ENCODE measurements at regions not wholly inside any gene's neighbourhood (a gene's known extent, or its start where the extent isn't known, plus 50 kb on each side); places are given as distances from the start of the nearest gene placed in this dataset.

DNA sequence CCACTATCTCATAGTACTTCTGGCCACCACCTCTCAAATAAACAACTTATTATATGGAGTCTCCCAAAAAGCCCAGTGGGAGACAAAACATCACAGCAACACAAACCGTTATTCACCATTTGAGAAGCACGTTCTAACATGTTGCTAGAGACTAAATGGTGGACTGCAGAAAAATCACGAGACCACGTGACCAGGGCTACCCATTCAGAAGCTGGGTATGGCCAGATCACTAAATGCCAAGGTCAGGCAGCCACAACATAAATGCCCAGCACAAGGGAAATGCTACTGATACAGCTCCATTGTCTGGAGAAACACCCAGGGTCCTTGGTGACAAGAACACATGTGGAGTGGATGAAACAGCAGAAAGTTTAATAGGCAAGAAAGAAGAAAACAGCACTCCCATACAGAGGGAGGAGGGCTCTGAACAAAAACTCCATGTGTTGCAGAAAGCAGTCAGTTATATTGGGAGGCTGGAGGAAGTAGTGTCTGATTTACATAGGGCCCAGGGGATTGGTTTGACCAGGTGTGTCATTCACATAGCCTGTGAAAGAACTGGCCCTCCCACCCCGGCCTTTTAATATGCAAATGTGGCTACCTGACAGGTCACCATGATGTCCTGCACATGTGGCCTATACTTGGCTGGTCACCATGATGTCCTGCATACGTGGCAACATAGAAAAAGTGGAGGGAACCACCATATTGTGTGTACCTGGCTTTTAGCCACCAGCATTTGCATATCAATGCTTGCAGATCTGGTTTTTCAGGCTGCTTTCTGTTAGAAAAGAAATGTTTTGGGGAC, 97.2 kb downstream of the TRIM36 start:
- no peak for DNase-seq

DNA sequence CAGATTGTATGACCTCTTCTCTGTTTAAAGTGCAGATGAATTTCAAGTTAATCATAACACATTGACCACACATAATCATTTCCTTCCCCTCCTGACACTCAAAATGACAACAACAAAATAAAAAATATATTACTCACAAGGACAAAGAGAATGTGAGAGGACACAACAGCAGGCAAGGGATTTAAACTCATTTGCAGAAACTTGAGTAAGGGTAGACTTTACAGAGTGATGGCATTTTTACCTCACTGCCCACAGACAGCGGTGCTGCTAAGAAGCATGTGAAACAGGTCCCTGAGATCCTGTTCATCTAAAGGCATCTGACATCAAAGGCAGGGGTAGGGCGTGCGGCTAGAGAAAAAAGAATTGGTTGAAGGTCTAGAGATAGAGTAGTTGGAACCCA, 99.0 kb downstream of the TRIM36 start:
- DNase-seq = no peak

DNA sequence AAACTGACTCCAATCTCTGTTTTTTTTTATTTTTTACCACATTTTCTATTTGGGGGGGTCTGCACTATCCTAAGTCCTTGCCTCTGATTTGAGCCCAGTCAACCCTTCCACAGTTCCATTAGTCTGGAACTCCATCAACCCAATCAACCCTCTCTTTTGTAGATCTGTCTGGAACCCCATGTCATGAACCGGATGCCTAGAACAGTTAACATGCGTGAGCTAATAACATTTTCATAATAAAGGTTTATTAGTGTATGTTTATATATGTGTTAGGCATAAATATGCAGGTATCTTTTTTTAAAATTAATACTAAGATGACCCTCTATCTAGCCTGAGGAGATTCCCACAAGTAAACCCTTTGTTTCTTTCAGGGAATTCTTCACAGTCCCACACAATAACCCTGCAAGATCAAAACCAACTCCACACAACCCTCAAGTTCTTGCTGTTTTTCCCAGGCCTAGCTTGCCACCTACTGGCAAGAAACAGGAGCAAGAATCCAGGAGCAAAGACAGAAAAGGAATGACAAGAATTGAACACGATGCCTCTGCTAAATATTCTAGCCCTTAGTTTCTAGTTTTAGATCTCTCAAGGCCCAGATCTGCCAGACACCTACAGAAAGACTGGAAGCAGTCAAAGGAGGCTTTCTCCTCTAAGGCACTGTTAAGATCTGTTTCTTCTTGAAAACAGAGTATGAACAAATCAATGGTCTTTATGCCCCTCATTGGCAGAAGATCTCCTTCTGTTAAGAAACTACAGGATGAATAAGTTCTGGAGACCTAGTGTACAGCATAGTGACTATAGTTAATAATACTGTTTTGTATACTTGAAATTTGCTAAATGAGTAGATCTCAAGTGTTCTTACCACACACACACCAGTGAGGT, 100.4 kb downstream of the TRIM36 start:
- DNase-seq = no peak

DNA sequence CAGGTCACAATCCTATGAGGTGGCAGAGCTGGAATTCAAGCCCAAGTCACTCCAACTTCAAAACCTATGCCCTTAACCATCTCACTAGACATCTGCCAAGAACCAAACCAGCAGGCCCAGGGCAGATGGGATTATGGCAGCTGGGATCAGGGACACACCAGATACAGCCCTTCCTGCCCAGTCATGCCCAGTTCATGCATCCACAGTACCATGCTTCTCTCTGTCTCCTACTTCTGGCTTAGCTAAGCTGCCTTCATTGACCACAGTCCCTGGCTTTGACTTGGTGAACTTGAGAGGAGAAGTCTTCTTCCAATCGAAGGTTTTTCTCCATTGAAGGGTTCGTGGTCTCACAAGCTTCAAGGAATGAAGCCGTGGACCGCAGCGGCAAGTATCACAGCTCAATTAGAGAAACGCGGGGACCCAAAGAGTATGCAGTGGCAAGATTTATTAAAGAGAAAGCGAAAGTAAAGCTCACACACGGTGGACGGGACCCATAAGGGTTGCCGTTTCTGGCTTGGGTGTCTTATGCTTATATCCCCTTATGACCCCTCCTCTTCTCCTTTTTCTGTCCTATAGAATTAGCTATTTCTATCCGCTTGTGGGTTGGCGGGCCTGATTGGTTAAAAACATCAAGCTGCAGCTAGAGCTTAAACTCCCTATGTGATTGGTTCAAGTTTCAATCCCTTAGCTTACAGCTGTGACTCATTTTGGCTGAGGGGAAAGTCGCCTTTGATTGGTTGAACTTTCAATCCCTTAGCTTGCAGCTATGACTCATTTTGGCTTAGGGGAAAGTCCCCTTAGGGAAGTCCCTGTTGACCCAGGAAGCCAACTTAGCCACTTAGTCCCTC, 101.2 kb downstream of the TRIM36 start:
- DNase-seq = peak in 1 of 2 experiments; percentile 13

DNA sequence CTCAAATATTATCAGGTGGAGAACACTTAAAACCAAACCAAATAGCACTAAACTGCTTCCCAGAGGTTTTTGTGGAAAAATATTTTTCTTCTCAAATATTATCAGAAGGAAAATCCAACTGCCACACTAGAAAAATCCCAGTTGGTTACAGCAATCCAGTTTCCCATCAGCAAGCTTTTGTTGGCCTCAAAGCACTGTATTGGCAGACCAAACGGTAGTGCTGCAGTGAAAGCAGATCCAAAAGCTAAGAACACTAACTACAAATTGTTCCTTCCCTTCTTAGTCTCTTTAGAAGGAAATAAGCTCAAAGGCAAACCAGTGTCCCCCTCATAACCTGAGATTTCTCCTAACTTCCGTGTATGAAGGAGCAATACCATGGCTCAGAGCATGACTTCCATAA, 105.3 kb downstream of the TRIM36 start:
- DNase-seq = no peak

DNA sequence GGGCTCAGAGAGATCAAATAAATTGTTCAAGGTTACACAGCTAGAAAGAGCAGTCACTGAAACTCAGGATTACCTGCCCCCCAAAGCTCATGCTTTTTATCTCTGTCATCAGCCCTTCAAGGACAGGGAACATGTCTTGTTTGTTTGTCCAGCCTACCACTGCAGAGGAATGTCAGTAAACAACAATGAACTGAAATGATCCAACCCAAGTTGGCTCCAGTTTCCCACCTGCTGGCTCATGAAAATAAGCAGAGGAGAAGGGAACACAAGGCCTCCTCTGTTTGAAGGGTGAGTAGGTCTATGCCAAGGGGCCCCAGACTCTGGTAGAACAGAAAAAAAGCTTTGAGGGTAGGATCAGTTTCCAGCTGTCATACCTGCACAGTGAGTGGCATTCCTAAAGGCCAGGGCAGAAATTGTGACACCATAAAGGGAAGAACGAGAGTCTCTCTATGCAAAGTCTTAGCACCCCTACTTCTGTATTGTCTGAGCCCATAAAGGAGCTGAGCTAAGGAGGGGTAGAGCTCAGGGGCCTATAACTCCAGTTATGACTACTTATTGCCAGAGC, 115.2 kb downstream of the TRIM36 start:
- no peak for DNase-seq

DNA sequence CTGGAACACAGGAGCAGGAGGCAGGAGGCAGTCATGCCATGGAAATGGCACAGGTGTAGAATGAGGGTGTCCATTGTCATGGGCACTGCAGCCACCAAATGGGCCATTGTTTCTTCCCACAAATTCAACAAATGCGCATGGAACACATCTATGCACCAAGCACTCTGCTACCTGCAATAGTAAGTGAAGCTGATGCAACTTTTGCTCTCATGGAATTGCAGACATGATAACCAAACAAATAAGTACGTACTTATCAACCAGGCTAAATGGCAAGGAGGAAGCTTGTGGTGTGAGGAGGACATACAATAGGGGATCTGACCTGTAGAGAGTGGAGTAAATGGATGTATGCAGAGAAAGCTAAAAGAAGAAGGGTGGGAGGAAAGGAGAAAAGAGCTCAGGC, 116.8 kb downstream of the TRIM36 start:
- no peak for DNase-seq

DNA sequence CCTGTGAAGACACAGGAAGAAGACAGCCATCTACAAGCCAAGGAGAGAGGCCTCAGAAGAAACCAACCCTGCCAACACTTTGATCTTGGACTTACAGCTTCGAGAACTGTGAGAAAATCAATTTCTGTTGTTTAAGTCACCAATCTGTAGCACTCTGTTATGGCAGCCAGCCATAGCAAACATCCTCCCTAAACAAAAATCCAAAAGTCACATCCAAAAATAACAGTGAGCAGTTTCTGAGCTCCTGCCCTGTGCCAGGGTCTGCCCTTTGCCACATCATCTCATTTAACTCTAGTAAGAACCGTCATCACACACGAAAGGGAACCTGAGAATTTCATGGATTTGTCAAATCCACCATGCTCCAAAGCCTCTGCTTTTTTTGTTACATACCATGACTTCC, 118.8 kb downstream of the TRIM36 start:
- DNase-seq = no peak

DNA sequence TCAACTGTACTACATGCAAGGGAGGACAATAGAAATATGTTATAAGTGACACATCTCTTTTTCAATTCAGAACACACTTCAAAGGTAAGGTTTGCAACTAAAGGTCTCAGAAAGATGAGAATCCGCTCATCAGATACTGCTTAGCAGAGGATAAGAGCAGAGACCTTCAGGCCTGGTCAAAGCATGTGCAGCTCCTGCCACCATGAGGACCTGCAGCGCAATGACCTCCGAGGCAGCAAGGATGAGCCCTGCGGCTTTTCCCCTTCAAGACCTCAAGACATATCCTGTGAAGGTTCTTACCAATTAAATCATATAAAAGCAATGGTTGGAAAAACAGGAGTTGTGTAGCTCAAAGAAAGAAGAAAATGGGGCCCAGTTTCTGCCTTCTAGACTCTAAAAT, 135.8 kb downstream of the TRIM36 start:
- DNase-seq = no peak

DNA sequence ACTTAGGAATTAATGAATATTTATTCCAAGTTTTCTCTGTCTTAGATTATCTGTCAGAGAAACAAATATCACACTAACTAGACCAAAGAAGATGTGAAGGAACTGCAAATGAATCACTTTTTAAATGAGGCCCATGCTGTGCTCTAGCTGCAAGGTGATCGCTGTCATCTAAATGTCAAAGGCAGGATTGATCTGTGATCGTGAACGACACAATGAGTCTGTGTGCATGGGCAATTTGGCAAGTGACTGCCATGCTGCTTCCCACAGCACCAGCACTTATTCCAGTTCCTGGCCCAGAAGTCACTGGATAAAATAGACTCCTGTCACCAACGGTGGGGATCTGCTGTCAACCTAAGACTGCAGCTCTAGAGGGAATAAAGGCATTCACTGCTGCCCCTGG, 141.2 kb downstream of the TRIM36 start:
- DNase-seq = no peak

DNA sequence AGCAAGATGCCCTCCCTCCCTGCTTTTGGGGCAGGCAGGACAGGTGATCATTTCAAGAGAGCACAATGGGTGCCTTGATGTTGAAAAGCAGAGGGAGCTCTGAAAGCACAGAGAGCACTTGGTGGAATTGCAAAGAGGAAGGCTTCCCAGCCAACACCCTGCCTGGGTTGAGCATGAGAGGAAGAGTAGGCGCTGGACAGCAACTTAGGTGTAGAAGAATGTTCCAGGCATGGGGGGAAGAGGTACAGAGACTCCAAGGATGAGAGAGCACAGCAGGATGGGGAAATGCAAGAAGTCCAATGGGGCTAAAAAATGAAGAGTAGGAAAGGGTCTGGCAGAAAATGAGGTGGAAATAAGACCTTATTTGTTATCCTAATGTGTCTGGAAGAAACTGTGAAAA, 144.8 kb downstream of the TRIM36 start:
- DNase-seq = no peak

DNA sequence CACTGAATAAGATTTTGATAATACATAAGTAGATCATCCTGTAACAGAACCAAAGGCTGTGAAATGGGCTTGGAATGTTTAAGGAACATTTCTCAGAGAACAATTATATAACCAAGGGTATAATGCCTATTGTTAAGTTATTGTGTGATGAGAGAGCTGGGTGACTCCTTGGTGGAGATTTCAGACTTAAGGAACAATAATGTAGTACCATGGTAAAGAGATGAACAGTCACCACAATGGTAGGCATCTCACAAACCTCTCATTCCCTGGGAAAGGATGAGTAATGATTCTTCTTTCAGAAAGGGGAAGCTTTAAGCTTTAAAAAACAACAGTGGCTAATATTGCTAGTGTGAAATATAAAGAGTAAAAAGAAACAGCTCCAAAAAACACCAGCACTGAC, 147.4 kb downstream of the TRIM36 start:
- DNase-seq = no peak

DNA sequence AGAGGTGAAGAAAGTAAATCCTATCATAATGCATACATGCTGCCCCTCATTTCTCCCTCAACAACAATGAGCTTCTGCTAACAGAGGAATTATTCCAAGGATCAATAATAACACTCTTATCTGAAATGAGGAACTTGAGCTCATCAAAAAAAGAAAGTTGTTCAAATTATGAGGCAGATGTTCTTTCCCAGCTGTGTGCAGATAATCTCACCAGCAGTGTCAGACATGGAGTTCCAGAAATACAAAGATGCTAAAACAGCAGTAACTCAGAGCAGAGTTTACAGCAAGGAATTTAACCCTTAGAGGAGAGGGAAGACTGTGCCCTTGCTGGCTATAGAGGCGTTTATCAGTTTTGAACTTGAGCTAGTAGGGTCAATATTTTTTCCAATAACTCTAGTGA, 153.1 kb downstream of the TRIM36 start:
- DNase-seq = no peak

DNA sequence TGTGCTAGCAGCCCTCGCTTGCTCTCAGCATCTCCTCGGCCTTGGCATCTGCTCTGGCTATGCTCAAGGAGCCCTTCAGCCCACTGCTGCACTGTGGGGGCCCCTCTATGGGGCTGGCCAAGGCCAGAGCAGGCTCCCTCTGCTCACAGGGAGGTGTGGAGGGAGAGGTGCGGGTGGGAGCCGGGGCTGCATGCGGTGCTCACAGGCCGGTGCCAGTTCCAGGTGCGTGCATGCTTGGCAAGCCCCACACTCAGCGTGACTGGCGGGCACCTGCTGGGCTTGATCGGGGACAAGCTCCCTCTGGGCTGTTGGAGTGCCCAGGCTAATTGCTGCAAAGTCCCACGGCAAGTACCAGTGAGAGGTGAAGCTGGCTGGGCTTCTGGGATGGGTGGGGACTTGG, 170.5 kb downstream of the TRIM36 start:
- DNase-seq = no peak

DNA sequence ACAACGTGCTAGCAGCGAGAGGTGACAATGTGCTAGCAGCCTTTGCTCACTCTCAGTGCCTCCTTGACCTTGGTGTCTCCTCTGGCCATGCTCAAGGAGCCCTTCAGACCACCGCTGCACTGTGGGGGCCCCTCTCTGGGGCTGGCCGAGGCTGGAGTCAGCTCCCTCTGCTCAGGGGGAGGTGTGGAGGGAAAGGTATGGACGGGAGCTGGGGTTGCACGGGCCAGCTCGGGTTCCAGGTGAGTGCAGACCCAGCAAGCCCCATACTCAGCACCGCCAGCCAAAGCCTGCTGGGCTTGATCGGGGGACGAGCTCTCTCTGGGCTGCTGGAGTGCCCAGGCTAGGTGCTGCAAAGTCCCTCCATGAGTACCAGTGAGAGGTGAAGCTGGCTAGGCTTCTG, 180.2 kb downstream of the TRIM36 start:
- DNase-seq = no peak

DNA sequence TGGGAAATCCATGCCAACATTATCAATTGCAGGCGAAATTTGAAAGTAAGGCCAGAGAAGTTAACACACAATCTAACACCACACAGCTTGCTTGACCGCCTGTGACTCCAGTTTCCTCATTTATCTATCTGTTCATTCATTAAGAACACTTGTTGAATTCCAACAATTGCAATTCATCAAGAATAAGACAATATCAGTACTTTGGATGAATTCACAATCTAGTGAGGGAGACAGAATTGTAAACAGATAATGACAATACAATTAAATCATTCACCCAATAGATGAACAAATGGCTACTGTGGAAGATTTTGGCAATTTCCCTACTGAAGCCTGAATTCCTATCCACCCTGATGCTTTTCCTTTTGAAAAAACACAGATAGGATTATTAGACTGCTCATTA, 181.6 kb downstream of the TRIM36 start:
- DNase-seq = no peak

DNA sequence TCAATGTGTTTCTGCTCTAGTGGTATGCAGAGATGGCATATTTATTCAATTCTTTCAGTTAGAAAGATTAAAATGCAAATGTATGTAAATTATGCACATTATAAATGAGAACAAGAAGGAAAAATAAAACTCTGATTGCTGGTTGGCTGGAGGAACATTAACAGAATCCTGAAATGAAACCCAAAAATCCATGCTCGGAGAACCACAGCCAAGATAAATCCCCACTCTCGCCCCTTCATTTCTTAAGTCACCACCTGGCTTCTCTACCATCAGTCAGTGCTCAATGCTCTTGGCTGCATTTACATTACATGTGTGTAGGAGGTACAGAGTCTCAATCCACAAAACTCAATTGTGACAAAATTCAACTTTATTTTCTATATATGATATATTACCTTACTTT, 184.9 kb downstream of the TRIM36 start:
- no peak for DNase-seq

DNA sequence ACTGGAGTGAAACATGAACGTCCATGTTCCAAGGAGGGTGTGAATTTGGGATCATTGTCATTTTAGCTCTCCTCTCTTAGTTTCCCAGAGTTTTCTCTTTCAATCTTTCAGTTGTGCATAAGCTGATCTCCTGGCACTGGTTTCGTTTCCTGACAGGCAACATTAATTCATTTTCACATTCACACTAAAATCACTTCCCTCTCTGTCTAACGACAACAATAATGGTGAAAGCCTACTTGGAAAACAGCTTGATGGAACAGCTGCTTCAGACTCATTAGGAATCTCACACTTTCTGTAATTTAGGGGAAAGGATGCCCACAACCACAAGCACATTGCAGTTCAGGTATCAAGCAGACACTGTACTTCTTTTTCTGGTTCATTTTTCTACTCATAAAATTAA, 188.6 kb downstream of the TRIM36 start:
- no peak for DNase-seq

DNA sequence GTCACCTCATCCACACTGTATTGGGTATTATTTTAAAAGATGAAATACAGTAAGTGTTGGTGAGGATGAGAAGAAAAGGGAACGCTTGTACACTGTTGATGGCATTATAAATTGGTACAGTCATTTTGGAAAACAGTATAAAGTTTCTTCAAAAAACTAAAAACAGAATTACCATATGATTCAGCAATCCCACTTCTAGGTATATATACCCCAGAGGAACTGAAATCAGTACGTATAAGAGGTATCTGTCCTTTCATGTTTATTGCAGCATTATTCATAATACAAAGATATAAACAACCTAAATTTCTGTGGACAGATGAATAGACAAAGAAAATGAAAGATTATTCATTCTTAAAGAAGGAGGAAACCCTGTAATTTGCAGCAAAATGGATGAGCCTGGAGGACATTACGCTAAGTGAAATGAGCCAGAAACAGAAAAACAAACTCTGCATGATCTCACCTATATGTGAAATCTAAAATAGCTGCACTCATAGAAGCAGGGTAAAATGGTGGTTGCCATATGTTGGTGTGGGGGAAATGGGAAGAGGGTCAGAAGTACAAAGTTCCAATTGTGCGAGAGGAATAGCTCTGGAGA, 191.6 kb downstream of the TRIM36 start:
- no peak for DNase-seq

DNA sequence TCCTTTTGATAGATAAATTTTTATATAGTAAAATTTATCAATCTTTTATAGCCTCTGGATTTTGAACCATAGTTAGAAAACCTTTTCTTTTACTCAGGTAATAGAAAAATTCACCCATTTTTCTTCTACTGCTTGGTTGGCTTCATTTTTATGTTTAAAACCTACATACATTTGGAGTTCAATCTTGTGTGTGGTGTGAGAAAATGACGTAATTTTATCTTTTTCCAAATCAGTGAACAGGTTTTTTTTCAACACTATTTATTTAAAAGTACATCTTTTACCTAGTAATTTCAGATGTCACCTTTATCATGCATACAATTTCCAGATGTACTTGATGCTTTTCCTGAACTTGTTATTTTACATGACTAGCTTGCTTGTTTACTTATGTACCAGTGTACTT, 200.2 kb downstream of the TRIM36 start:
- DNase-seq = no peak

DNA sequence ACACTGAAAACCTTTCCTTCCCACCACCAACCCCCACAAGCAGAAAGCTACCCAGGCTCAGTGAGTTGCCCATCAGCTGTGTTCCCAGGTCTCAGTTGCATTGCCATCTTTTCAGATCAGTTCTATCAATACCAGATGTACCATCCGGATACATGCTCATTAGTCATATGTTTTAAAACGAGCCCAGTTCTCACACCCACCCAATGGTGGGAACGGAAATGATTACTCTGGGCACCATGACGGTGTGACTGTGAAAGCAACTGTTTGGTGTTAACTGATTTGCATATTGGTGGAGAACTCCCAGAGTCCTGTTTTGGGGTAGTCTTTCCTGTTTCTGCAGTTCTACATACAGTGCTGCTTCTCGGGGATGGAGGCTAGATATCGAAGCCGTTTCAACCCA, 212.3 kb downstream of the TRIM36 start:
- DNase-seq = no peak

DNA sequence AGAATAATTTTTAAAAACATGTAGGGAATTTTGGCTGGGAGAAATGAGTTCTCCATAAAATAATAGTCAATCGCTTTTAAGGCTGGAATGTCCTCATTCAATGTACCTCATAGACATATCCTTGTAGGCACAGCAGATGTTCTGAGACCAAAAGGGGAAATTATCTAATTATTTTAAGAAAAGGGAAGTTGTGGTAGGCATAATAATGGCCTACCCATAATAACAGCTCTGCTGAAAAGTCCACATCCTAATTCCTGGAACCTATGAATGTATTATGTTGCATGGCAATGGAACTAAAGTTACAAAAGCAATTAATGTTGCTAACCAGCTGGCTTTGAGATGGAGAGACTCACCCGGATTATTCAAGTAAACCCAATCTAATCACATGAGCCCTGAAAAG, 216.1 kb downstream of the TRIM36 start:
- no peak for DNase-seq

DNA sequence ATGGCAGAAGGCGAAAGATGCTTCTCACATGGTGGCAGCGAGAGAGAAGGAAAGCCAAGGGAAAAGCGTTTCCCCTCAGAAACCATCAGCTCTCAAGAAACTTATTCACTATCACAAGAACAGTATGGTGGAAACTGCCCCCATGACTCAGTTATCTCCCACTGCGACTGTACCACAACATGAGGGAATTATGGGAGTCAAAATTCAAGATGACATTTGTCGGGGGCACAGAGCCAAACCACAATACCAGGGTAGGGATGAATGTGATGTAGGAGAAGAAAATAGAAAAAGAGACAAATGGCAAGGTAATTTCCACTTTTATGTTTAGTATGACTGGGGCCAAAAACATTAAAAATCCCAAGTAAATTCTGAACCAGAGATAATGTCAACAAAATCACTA, 216.8 kb downstream of the TRIM36 start:
- DNase-seq = no peak
